Uterus (tissue), 2 donors: ENCODE measurements at regions not wholly inside any gene's neighbourhood (a gene's known extent, or its start where the extent isn't known, plus 50 kb on each side); places are given as distances from the start of the nearest gene placed in this dataset.

Experiments
- POLR2A ChIP-seq, 2 donors: fragments of 450-650 bp; IDR thresholded peaks; one replicate each; pipeline ENCODE4 v1.6.1; 2016; ENCODE audit warnings: antibody characterized with exemption in 2 of 2, mild to moderate bottlenecking in 1 of 2, moderate library complexity in 1 of 2
- TF ChIP-seq, protein P1 (sequence below), 4 experiments: fragments of 200-600 bp in 2 of 4; fragments of 450-650 bp in 2 of 4; sonication (generic) in 2 of 4; IDR thresholded peaks; one replicate each; pipeline ENCODE4 v1.5.1; 2016 to 2019; ENCODE audit warnings: antibody characterized with exemption in 4 of 4, mild to moderate bottlenecking in 2 of 4, moderate library complexity in 1 of 4

DNA sequence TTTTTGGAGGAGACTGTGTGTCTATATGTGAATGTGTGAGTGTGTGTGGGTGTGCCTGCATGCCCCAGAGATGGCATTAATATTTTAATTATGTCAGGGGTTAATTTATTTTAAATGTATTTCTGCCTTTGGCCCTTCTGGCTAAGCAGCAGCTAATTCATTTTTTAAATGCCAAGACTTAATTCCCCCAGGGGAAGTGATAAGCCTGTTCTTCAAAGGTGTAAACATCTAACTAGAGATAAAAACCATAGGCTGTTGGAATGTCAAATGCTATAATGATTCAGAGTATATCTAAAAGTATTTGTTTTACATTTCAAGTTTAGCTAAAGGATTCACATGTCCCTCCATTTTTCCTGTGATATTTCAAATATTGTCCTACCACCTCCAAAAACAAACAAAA is 184.7 kb downstream of the SPP2 start:
- TF ChIP-seq, protein P1, sequence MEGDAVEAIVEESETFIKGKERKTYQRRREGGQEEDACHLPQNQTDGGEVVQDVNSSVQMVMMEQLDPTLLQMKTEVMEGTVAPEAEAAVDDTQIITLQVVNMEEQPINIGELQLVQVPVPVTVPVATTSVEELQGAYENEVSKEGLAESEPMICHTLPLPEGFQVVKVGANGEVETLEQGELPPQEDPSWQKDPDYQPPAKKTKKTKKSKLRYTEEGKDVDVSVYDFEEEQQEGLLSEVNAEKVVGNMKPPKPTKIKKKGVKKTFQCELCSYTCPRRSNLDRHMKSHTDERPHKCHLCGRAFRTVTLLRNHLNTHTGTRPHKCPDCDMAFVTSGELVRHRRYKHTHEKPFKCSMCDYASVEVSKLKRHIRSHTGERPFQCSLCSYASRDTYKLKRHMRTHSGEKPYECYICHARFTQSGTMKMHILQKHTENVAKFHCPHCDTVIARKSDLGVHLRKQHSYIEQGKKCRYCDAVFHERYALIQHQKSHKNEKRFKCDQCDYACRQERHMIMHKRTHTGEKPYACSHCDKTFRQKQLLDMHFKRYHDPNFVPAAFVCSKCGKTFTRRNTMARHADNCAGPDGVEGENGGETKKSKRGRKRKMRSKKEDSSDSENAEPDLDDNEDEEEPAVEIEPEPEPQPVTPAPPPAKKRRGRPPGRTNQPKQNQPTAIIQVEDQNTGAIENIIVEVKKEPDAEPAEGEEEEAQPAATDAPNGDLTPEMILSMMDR (IDR thresholded peaks at IDR 0.05) = no peak
- TF ChIP-seq POLR2A (IDR thresholded peaks at IDR 0.05) = no peak
